GM19023 (cell line): ENCODE measurements at regions not wholly inside any gene's neighbourhood (a gene's known extent, or its start where the extent isn't known, plus 50 kb on each side); places are given as distances from the start of the nearest gene placed in this dataset.
"Not testable (repeated sequence)": the region's sequence is repeated elsewhere in the genome, so short reads cannot be mapped to it uniquely, and the experiment has no call there.

Experiments
- ATAC-seq: cut with Tn5 transposase; IDR thresholded peaks from one replicate; pipeline ENCODE4 v1.9.1; 2021; ENCODE audit warnings: mild to moderate bottlenecking, moderate library complexity; ENCODE audit not compliant: unreplicated experiment

GRCh38 chr3:8112587-8112986 is 389.0 kb upstream of the LMCD1 start:
- no peak for ATAC-seq

GRCh38 chr3:8113626-8114025 is 388.0 kb upstream of the LMCD1 start:
- no peak for ATAC-seq

GRCh38 chr3:8128686-8129085 is 372.9 kb upstream of the LMCD1 start:
- no peak for ATAC-seq

GRCh38 chr3:8136553-8136952 is 365.1 kb upstream of the LMCD1 start:
- no peak for ATAC-seq

GRCh38 chr3:8143186-8143585 is 358.4 kb upstream of the LMCD1 start:
- ATAC-seq, result no peak

- ATAC-seq, result no peak
These were observed 356.0 kb upstream of the LMCD1 start for GRCh38 chr3:8145661-8146060.

- no peak for ATAC-seq
These were observed 353.9 kb upstream of the LMCD1 start for GRCh38 chr3:8147711-8148110.

GRCh38 chr3:8152821-8153418 is 348.7 kb upstream of the LMCD1 start:
- ATAC-seq, result no peak

GRCh38 chr3:8153800-8154199 is 347.8 kb upstream of the LMCD1 start:
- ATAC-seq, result no peak

GRCh38 chr3:8154617-8155016 is 347.0 kb upstream of the LMCD1 start:
- no peak for ATAC-seq

- ATAC-seq, result no peak
These were observed 345.5 kb upstream of the LMCD1 start for GRCh38 chr3:8156138-8156537.

DNA sequence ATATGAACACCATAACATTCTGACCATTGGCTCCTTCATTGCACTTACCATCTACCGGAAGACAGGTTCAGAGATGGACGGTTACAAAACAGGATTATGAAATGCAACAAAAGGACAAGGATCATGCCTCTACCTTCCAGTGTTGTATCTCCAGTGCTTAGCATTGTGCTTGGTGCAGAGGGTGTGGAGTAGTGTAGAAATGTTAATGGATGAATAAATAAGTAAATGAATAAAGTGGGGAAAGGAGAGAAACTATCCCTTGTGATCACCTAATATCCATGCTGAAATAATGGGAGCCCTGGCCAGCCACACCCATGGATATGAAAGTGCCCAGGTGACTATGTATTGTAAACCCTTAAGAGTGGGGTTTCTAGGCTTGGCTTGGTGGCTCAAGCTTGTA is 344.8 kb upstream of the LMCD1 start:
- no peak for ATAC-seq

DNA sequence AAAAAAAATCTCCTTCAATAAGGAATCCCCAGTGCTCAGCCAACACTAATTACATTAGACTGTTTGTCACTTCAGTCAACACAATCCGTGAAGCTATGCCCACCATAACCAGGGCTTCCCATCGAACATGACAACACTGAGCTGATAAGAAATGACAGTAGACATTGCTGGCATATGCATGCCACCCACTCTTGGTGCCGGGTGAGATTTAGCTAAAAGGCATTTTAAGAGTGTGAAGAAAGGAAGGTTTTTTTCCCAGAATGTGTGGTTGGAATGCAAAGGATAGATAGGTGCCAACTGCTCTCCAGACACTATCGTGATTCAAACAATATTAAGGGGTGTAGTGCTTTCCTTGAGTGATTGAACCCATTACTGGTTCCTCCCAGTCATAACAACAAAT is 344.0 kb upstream of the LMCD1 start:
- no peak for ATAC-seq

DNA sequence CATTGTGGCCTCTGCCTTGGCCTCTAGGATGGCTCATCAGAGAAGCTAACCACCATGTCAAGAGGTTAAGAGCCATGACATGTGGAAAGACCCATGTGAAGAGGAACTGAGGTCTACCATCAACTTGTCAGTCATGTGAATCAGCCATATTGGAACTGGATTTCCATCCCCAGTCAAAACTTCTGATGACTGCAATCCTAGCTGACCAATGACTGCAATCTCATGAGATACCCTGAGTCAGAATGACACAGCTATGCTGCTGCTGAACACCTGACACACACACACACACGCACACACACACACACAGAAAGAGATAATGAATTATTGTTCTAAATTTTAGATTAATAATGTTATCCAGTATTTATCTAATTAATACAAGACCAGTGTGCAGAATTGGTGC is 337.5 kb upstream of the LMCD1 start:
- no peak for ATAC-seq

DNA sequence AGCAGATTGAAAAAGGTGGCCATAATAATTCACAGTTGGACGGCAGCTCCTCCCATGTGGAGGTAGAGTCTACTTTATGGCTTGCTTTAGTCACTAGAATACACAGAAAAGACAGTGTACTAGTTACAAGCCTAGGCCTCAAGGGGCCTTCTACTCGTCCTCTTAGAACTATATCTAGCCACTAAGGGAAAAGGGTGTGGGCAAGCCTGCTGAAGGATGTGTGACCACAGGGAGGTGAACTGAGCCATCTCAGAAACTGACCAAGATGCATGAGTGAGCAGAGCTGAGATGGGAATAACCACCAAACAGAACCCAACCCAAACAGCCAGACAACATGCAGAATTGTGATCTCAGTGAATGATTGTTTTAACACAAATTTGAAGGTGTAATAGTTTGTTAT is 335.6 kb upstream of the LMCD1 start:
- no peak for ATAC-seq

GRCh38 chr3:8170971-8171508 is 330.6 kb upstream of the LMCD1 start:
- ATAC-seq, result no peak

DNA sequence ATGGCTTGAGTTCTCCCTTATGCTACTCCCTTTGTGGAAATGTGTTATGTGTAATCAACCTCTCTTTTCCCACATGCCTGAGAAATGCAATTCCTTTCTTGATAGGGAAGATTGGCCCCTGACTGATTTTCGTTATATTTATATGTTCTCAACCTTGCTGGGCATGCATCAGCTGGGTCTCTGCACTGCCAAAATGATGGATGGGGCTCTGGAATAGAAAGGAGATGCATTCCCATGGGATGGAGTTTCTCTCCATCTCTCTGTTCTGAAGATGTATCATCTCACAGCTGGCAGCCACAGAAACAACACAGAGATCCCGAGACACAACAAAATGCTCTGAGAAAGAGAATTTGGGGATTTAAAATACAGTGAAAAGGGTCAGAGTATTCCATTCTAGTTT is 327.7 kb upstream of the LMCD1 start:
- ATAC-seq, result no peak

DNA sequence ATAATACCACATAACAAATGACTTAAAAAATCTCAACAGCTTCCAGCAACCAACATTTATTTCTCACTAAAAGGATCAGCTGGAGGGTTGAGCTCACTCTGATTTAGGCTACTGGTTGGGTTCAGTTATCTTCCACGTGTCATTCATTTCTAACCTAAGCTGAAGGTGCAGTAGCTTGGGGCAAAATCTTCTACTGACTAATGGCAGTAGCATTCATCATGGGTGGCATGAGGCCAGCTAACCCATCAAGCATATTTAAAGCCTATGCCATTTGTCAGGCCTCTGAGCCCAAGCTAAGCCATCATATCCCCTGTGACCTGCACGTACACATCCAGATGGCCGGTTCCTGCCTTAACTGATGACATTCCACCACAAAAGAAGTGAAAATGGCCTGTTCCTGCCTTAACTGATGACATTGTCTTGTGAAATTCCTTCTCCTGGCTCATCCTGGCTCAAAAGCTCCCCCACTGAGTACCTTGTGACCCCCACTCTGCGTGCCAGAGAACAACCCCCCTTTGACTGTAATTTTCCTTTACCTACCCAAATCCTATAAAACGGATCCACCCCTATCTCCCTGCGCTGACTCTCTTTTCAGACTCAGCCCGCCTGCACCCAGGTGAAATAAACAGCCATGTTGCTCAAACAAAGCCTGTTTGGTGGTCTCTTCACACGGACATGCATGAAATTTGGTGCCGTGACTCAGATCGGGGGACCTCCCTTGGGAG is 324.7 kb upstream of the LMCD1 start:
- not testable (repeated sequence) for ATAC-seq

DNA sequence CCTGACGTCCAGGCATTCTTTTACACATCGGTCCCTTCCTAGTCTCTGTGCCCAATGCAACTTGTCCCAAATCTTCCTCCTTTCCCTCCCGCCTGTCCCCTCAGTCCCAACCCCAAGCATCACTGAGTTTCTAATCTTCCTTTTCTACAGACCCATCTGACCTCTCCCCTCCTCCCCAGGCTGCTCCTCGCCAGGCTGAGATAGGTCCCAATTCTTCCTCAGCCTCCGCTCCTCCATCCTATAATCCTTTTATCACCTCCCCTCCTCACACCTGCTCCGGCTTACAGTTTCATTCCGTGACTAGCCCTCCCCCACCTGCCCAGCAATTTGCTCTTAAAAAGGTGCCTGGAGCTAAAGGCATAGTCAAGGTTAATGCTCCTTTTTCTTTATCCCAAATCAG is 323.1 kb upstream of the LMCD1 start:
- ATAC-seq, result not testable (repeated sequence)

DNA sequence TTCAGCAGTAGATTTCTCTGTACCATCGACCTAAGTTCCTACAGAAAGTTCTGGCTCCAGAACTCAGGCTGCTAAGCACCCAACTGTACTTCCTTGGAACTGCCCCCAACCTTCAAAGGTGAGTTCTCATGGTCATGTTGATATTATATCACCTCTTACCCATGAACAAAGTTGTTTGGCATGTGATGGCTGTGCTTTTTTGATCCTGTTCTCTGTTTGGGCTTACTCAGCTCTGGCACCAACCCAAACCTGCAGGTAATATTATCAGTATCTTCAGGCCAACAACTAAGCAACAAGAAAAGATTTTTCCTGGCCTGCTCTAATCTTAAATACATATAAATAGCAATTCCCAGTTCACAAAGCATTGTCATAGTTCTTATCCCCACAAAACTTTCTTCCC is 318.7 kb upstream of the LMCD1 start:
- no peak for ATAC-seq

GRCh38 chr3:8183627-8184026 is 318.0 kb upstream of the LMCD1 start:
- peak; percentile 64 for ATAC-seq

DNA sequence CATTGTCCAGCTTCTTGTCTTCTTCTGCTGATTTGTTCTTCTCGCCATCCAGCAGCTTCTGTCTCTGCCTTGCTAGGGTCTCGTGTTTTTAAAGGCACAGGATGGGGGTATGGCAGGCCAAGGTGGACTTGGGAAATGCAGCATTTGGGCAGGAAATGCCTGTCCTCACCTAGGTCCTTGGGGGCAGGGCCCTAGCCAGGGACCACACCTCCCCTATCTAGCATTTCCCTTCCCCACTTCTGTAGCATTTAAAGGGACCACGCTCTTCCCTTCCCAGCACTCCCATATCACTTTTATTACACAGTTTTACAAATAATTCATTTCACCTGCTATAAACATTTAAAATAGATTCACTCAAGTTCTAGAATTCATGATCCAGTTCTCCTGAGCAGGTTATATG is 315.4 kb upstream of the LMCD1 start:
- no peak for ATAC-seq

DNA sequence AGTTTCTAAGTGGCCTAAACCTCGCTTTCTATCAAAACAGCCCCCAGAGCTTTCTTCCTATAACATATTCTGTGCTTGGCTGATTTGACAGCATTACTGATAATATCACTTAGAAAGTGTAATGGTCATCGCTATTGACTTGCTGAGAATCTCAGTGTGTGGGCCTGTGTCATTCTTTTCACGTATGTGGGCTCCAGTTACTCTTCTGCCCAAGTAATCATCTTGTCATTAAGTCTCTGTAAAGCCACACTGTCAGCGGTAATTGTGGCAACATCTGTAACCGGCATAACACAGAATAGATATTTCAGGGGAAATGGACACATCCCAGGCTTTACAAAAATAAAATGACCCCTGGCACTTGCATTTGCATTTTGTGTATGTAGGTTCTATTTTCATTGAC is 313.6 kb upstream of the LMCD1 start:
- no peak for ATAC-seq
